Neutrophil (primary cell): ENCODE measurements at regions not wholly inside any gene's neighbourhood (a gene's known extent, or its start where the extent isn't known, plus 50 kb on each side); places are given as distances from the start of the nearest gene placed in this dataset.

ENCODE experiments used
- H3K27ac ChIP-seq: fragments of 200-600 bp; sonication (generic); 2 replicates; pipeline ENCODE4 v1.5.1; 2016; ENCODE audit warnings: mild to moderate bottlenecking, moderate library complexity
- H3K27me3 ChIP-seq: fragments of 200-600 bp; sonication (generic); 2 replicates; pipeline ENCODE4 v1.6.0; 2016; ENCODE audit warnings: mild to moderate bottlenecking
- H3K36me3 ChIP-seq: fragments of 200-600 bp; sonication (generic); 2 replicates; pipeline ENCODE4 v1.5.1; 2017
- H3K4me1 ChIP-seq, 2 experiments: fragments of 200-600 bp in 1 of 2; sonication (generic) in 1 of 2; 1 replicate in 1 of 2; 2 replicates in 1 of 2; pipeline versions ENCODE4 v1.5.1 to v1.6.1; 2013 to 2016; ENCODE audit warnings: low read depth in 1 of 2, low read length in 1 of 2, mild to moderate bottlenecking in 1 of 2, moderate library complexity in 1 of 2; ENCODE audit not compliant: control insufficient read depth in 1 of 2, insufficient read depth in 1 of 2
- H3K4me3 ChIP-seq, 2 experiments: fragments of 200-600 bp in 1 of 2; sonication (generic) in 1 of 2; 1 replicate in 1 of 2; 2 replicates in 1 of 2; pipeline ENCODE4 v1.5.1; 2013 to 2016; ENCODE audit warnings: low read depth in 1 of 2, low read length in 1 of 2, mild to moderate bottlenecking in 1 of 2, moderate library complexity in 1 of 2
- H3K9me3 ChIP-seq: fragments of 200-600 bp; sonication (generic); 2 replicates; pipeline ENCODE4 v1.5.1; 2016
- TF ChIP-seq, protein P1 (sequence below): fragments of 200-600 bp; sonication (generic); IDR thresholded peaks from 2 replicates; pipeline ENCODE4 v1.5.1; 2016; ENCODE audit warnings: antibody characterized with exemption

DNA sequence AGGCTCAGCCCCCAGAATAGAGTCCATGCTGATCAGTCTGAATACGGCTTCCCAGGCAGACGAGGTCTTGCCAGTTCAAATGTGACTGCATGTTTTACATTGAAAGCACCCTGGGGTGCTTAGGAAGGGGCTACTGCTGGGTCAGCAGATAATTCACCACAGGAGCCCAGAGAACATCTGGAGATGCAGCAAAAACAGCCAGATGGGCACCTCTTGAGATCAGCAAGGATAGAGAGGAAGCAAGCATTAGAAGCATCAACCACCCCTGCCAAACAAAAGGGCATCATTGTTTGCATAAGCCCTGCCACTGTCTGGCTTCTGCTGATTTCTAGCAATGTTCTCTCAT lies 403.1 kb downstream of the RRAGC start:
- H3K4me1 ChIP-seq: no peaks in the 10 kb centered on the region
- H3K4me3 ChIP-seq: no peak overlapping the region
- no peak overlapping the region for H3K27ac ChIP-seq
- H3K36me3 ChIP-seq: peaks cover 9% of the 10 kb centered on the region
- TF ChIP-seq, protein P1, sequence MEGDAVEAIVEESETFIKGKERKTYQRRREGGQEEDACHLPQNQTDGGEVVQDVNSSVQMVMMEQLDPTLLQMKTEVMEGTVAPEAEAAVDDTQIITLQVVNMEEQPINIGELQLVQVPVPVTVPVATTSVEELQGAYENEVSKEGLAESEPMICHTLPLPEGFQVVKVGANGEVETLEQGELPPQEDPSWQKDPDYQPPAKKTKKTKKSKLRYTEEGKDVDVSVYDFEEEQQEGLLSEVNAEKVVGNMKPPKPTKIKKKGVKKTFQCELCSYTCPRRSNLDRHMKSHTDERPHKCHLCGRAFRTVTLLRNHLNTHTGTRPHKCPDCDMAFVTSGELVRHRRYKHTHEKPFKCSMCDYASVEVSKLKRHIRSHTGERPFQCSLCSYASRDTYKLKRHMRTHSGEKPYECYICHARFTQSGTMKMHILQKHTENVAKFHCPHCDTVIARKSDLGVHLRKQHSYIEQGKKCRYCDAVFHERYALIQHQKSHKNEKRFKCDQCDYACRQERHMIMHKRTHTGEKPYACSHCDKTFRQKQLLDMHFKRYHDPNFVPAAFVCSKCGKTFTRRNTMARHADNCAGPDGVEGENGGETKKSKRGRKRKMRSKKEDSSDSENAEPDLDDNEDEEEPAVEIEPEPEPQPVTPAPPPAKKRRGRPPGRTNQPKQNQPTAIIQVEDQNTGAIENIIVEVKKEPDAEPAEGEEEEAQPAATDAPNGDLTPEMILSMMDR: no peak
- no peaks in the 10 kb centered on the region for H3K27me3 ChIP-seq
- H3K9me3 ChIP-seq: no peaks in the 10 kb centered on the region

DNA sequence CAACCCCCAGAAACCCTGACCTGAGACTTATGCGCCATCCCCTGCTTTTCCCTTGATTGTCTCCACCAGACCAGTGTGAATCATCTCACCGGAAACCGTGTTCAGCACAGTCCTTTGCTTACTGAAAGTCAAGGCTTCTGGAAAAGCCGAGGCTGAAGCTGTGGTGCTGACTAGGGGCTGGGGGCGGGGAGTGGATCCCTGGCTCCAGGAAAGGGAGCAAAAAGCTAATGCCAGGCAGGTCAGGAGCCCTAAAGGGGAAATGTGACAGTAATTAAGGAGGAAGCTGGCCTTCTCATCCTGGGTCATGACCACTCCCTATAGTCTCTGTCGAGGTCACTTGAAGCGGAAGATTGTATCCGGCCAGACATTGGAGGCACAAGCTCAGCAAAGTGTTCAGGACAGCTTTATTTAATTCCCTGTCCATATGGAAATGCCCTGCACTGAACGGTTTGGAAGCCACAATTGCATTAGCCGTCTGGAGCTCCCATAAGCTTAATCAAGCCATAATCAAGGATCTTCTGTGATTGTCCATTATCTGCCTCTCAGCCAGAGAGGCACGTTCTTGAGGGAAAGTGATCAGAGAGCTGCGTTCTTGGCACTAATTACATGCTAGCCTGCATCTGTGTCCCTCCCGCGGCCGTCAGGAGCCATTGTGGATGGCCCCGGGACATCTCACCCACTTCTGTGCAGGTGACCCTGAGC lies 403.6 kb downstream of the RRAGC start:
- no peak overlapping the region for H3K27ac ChIP-seq
- H3K36me3 ChIP-seq: peaks cover 9% of the 10 kb centered on the region
- no peak overlapping the region for H3K4me3 ChIP-seq
- TF ChIP-seq, protein P1: no peak
- no peaks in the 10 kb centered on the region for H3K9me3 ChIP-seq
- H3K4me1 ChIP-seq: no peaks in the 10 kb centered on the region
- H3K27me3 ChIP-seq: no peaks in the 10 kb centered on the region

DNA sequence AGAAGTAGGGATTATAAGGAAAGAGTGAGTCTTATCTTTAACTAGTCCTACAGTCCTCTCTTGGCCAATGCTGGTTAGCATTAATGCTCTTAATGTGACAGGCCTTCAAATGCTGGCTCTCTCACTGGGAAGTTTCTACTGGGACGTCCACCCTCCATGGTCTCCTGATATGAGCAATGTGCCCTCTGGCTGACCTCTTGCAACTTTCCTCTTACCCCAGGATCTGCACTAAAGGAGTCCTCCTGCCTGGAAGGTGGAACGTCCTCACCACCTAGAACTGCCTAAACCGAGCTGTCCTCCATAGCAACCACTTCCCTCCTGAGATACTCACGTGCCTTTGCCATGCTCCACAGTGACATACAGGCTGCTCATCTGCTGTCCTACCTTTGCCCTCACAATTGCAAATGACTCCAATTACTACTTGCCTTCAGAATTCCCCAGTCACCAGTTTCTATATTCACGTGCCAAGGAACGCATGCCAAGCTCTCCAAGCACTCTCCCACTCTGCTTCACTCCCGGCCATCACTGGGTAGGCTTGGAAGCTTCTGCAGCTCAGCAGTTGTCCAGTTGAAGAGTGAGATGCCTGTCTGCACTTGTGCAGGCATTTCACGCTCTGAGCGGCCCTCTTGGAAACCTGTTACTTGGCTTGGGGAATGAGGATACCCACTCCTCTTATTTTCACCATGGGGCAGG lies 404.7 kb downstream of the RRAGC start:
- TF ChIP-seq, protein P1: no peak
- Histone ChIP-seq H3K36me3 (peaks cover 9% of the 10 kb centered on the region), H3K27ac (no peak overlapping the region), H3K27me3 (no peaks in the 10 kb centered on the region), H3K4me3 (no peak overlapping the region), H3K9me3 (no peaks in the 10 kb centered on the region), H3K4me1 (no peaks in the 10 kb centered on the region)

DNA sequence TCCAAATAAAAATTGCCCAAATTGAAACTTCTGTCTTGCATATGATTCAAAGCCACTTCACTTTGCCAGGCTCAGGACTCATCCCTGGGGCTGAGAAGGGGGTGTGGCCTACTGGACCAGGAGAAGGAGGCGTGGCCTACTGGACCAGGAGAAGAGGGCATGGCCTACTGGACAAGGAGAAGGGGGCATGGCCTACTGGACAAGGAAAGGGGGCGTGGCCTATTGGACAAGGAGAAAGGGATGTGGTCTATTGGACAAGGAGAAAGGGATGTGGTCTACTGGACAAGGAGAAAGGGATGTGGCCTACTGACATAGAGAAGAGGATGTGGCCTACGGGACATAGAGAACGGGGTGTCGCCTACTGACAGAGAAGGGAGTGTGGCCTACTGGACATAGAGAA lies 405.3 kb downstream of the RRAGC start:
- H3K36me3 ChIP-seq: peaks cover 9% of the 10 kb centered on the region
- no peaks in the 10 kb centered on the region for H3K9me3 ChIP-seq
- no peak overlapping the region for H3K27ac ChIP-seq
- H3K4me3 ChIP-seq: no peak overlapping the region
- TF ChIP-seq, protein P1: no peak
- no peaks in the 10 kb centered on the region for H3K4me1 ChIP-seq
- H3K27me3 ChIP-seq: no peaks in the 10 kb centered on the region

DNA sequence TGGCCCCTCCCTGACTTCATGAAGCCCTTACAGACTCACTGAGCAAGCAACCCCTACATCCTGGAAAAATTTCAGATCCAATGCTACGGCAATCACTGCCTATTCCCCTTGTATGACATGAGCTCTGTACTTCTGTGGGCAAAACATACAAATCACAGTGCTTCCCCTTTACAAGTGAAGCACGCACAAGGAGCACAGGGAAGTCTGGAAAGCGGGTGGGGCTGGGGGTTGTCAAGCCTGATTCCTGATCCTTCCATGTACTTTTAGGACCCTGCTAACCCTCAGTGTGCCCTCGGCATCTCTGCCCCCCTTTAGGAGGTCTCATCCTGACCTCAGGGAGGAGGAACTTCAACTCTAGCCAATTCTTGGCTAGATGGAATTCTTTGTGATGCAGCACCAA lies 405.7 kb upstream of the POU3F1 start:
- Histone ChIP-seq H3K4me3 (no peak overlapping the region), H3K27me3 (no peaks in the 10 kb centered on the region), H3K4me1 (no peaks in the 10 kb centered on the region), H3K9me3 (no peaks in the 10 kb centered on the region), H3K27ac (no peak overlapping the region), H3K36me3 (peaks cover 9% of the 10 kb centered on the region)
- TF ChIP-seq, protein P1: no peak
